Muscle of back (tissue), 3 donors: ENCODE measurements at regions not wholly inside any gene's neighbourhood (a gene's known extent, or its start where the extent isn't known, plus 50 kb on each side); places are given as distances from the start of the nearest gene placed in this dataset.
A peak's percentile ranks its signal among the peaks of the same experiment; 100 is the strongest.
"Not testable (repeated sequence)": the region's sequence is repeated elsewhere in the genome, so short reads cannot be mapped to it uniquely, and the experiment has no call there.

Experiments
- DNase-seq, 3 donors: peaks; one replicate each; pipeline versions ENCODE4 v3.0.0 to v3.0.0-alpha.2; 2013

- DNase-seq, result no peak
Measured at GRCh38 chr17:53633856-53634255, 188.9 kb upstream of the KIF2B start.

DNA sequence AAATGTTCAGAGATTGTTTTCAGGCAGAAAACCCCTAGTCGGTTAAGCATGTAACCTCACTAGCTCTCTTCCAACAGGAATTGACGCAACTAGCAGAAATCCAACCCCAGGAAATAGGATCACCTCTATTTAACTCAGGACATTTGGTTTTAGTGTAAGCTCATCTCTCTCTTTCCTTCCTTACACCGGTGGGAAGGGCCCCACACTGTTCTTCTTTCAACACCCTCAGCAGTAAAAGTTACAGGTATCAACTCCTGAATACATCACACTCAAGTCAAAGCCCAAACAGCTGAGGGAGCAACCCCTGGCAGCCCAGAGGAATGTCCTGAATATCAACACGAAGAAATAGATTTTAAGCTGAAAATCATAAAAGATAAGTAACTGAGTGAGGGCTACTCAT, 191.2 kb upstream of the KIF2B start:
- DNase-seq, result no peak

GRCh38 chr17:53630638-53631037, 192.1 kb upstream of the KIF2B start:
- no peak for DNase-seq

- DNase-seq, result no peak
Measured at GRCh38 chr17:53630115-53630514, 192.6 kb upstream of the KIF2B start.

GRCh38 chr17:53629188-53629587, 193.5 kb upstream of the KIF2B start:
- peak in 1 of 3 donors; percentile 27 for DNase-seq

DNA sequence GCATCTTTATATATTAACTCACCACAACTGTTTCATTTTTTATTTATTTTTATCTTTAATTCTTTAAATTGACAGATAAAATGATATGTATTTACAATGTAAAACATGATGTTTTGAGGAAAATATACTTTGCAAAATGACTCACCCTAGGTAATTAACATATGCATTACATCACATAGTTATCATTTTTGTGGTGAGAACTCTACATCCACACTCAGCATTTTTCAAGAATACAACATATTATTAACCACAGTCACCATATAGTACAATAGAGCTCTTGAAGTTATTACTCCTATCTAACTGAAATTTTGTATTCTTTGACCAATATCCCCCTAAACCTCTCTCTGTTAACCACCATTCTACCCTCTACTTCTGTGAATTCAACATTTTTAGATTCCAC, 194.7 kb upstream of the KIF2B start:
- DNase-seq, result peak in 1 of 3 donors; percentile 52

- peak in 1 of 3 donors; percentile 51 for DNase-seq
Measured at GRCh38 chr17:53627511-53627910, 195.2 kb upstream of the KIF2B start.

- DNase-seq, result peak in 1 of 3 donors; percentile 33
Measured at GRCh38 chr17:53626286-53626685, 196.4 kb upstream of the KIF2B start.

- DNase-seq, result no peak
Measured at GRCh38 chr17:53619025-53619424, 203.7 kb upstream of the KIF2B start.

GRCh38 chr17:53608208-53608607, 214.5 kb upstream of the KIF2B start:
- DNase-seq, result not testable (repeated sequence)

DNA sequence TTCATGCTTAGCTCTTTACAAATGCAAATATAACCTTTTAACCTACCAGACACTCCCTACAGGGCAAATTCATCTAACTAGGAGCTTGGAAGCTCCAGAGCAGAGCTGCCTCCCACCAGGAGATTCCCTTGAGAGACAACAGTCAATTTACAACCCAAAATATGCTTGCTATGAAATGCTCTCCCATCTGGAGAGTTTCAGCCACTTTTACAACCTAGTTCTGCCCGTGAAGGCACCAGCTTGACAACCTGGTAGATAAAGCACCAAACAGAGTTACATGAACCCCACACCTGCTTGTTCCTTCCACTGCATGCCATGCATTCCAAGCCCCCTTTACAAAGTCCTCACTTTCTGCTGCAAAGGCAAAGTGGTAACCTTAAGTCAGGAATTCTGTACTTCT, 215.3 kb upstream of the KIF2B start:
- no peak for DNase-seq

GRCh38 chr17:53588317-53588716, 234.4 kb upstream of the KIF2B start:
- no peak for DNase-seq

DNA sequence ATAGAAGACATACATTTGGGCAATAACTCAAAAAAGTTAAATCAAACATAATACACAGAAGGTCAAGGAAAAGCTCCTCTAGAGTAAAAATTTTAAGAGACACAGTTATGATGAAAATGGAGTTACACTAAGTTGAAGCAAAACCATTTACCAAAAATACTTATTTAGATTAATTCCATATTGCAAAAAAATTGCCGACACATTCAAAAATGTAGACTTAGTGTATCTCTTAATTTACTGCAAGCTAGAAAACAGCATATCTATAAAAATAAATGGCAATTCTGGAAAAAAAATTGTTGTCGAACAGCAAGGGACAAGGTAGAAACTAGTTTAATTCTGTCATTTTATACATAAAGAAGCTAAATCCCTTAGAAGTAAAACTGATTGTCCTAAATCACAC, 248.7 kb upstream of the KIF2B start:
- DNase-seq, result no peak

DNA sequence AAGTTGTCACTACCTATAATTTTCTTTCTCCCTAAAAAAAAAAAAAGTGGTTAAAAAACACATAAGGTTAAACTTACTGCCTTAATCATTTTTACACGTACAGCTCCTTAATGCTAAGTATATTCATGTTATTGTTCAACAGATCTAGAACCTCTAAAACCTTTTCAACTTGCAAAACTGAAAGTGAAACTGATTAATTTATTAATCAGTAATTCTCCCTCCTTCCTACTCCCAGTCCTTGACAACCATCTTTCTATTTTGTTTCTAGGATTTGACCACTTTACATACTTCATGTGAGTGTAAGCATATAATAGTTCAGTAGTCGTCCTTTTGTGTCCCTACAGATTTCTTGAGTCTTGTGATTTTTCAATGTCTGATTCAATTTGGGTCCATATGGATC, 251.4 kb upstream of the KIF2B start:
- DNase-seq, result peak in 1 of 3 donors; percentile 8

GRCh38 chr17:53570731-53571130, 252.0 kb upstream of the KIF2B start:
- DNase-seq, result peak in 1 of 3 donors; percentile 1

GRCh38 chr17:53560953-53561352, 261.8 kb upstream of the KIF2B start:
- no peak for DNase-seq

DNA sequence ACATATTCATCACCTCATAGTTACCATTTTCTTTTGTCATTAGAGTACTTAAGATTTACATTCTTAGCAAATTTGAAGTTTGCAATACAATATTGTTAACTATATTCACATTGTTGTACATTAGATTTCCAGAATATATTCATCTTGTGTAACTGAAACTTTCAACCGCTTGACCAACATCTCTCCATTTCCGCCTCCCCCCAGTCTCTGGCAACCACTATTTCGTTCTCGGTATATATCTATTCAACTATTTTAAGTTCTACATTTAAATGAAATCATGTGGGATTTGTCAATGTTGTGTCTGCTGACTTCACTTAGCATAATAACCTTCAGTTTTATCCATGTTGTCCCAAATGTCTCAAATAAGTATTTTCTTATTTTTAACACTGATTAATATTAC, 274.5 kb upstream of the KIF2B start:
- no peak for DNase-seq

GRCh38 chr17:53543472-53543871, 279.3 kb upstream of the KIF2B start:
- DNase-seq, result peak in 2 of 3 donors; percentile 1 to 30

DNA sequence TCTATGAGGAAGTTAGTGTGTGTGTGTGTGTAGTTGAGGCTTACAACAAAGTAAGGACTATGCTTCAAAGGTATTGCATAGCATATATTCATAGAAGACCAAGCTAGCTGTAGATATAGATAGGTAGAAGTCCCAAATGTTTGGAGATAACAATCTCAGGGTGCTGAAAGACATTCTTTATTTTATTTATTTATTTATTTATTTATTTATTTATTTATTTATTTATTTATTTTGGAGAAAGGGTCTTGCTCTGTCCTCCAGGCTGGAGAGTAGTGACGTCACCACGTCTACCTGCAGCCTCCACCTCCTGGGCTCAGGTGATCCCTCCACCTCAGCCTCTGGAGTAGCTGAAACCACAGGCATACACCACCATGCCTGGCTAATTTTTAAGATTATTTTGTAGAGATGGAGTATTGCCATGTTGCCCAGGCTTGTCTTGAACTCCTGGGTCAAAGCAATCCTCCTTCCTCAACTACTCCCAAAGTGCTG, 284.6 kb upstream of the KIF2B start:
- DNase-seq, result no peak

GRCh38 chr17:53527473-53527872, 295.3 kb upstream of the KIF2B start:
- no peak for DNase-seq

DNA sequence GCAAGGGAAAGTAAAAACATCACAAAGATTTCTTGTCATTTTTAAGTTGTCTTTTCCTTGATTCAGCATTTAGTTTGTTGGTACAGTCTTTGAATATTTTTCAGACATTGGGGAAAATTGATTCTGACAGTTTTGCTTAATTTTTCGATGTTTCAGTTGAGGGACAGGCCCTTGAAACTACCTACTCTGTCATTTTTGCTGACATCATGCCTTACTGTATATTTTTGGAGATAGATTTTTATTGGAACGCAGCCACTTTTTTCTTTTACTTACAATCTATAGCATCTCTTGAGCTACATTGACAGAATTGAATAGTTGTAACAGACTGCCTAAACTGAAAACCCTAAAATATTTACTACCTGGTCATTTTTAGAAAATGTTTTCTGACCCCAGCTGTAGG, 297.1 kb upstream of the KIF2B start:
- DNase-seq, result no peak

DNA sequence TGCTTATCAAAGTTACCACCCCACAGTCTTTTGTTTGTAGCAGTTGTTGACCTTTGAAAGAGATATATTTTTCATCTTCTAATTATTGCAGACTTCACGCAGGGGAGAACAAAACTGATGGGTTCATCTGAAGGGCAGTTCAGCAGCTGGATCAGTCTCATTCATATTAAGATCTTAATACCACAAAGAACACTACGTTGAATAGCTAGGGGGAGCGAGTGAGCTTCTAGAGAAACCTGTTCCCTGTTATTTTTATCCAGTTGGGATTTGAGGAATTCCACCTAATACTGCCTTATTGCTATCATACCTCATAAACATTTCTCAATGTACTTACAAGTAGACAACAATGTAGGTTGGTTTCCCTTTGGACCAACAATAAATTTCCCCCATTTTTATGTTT, 306.1 kb upstream of the KIF2B start:
- peak in 1 of 3 donors; percentile 1 for DNase-seq

- no peak for DNase-seq
Measured at GRCh38 chr17:53499277-53499676, 323.4 kb upstream of the KIF2B start.

GRCh38 chr17:53496356-53496755, 326.4 kb upstream of the KIF2B start:
- DNase-seq, result no peak

GRCh38 chr17:53492532-53492931, 330.2 kb upstream of the KIF2B start:
- DNase-seq, result no peak
